ENCODE measurements at regions not wholly inside any gene's neighbourhood (a gene's known extent, or its start where the extent isn't known, plus 50 kb on each side); places are given as distances from the start of the nearest gene placed in this dataset.
"Not testable (repeated sequence)": the region's sequence is repeated elsewhere in the genome, so short reads cannot be mapped to it uniquely, and the experiment has no call there.

DNA sequence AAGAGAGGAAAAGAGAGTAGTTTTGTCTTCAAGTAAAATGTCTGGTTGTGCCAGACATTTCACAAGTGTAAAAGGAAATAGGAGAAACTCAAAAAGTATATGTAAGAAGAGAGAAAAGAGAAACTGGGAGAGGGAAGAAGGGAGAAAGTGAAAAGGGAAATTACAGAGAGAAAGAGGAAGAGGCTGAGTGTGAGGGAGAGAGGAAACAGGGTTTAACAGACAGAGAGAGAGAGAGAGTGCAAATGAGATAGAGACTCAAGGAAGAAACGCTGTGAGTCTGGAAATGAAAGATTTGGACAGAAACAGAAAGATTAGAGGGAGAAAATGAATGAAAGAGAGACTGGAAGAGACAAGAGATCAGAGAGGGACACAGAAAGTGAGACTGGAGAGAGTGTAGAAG lies 806.2 kb downstream of the PLA2G4A start:
- no peak for DNase-seq (ENCODE audit: low read depth)

DNA sequence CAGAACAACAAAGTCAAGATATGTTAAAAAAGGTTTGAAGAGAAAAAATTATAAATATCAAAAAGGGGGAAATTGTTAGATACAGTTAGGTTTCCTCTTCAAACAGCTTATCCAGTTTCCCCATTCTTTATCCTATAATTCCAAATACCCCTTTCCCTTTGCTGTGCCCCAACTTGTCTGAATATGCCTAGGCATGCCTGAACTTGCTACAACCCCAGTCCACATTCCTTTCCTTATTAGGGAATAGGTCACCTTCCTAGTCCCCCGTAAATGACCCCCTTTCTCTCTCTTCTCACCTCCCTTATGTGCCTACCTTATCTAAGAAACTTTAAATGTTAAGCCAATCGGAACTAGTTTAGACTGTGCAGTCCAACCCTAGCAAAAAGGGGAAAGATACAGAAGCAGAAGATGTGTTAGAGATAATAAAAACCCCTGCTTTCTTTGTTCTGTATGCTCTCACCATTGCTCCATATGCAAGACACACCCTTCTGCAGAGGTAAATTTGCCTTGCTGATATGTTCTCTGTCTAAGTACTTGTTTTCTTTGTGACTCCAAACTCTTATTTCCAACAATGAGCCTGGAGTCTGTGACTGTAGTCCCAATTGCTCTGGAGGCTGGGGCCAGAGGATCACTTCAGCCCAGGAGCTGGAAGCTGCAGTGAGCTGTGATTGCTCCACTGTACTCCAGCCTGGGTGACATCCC lies 810.1 kb downstream of the PLA2G4A start:
- no peak for DNase-seq (ENCODE audit: low read depth)

DNA sequence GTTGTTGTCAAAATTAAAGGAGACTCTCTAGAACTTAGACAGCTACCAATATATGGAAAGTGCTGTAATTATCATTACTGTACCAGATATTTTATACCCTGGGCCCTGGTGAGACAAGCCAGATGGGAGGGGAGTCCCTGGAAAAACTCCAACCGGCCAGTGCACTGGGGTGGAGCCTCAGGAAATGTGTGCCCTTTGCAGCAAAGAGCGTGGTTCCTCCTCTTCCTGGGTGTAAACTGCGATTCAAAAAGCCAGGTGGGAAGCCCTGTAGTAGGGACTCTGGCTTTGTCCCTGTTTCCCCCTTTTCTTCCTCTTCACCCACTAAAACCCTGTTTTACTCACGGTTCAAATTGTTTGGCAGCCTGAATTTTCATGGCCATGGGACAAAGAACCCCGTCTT lies 812.3 kb downstream of the PLA2G4A start:
- no peak for DNase-seq (ENCODE audit: low read depth)

DNA sequence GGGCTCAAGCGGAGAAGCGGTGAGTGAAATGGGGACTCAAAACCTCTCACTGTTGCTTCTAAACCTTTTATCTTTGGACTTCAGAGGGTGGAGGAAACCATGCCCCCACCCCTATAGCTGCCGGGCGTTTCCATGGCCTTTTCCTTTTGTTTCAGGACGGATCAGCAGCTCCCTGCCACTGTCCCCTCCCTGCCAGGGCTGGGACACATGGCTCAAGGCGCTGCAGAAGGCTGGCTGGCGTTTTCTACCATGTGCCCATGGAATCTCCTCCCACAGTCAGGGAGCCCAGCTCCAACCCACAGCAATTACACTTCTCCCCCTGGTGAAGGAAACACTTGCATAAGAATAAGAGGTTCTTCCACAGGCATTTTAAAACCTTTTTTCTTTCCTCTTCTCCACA lies 812.7 kb downstream of the PLA2G4A start:
- no peak for DNase-seq (ENCODE audit: low read depth)

DNA sequence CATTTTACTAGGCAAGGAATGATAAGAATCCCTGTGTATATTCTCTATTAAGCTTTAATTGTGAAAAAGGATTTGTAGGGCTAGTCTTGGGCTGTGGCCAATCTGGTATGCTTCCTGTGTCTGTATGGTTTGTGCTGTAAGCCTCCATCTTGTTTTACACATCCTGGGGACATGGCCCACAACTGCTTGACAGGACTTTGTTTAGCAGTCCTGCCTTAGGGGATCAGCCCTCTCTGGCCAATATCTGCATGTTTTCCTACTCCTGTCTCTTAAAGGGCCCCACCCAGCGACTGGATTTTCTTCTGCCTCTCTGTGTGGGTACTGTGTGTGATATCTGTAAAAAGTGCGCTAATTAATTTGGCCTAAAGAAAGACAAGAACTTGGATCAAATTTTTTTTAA lies 813.2 kb downstream of the PLA2G4A start:
- DNase-seq (ENCODE audit: low read depth) = peak; percentile 66

DNA sequence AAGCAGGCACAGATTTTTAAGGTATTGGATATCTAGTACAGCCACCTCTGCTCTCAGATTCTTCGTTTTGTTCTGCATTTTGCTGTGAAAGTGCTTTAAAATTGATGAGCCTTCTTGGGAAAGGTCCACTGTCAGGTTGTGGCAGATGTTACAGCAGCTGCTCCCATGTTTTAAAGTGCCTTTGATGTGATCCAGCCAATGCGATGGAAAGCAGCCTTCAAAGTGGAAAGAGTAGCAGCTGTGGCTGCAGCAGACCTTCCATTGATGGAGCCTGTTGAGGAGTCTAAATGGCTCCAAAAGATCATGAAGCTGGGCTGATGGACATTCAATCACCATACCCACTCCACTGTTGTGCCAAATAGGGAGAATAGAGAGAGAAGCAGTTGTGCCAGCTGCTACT lies 816.9 kb downstream of the PLA2G4A start:
- DNase-seq (ENCODE audit: low read depth) = no peak

DNA sequence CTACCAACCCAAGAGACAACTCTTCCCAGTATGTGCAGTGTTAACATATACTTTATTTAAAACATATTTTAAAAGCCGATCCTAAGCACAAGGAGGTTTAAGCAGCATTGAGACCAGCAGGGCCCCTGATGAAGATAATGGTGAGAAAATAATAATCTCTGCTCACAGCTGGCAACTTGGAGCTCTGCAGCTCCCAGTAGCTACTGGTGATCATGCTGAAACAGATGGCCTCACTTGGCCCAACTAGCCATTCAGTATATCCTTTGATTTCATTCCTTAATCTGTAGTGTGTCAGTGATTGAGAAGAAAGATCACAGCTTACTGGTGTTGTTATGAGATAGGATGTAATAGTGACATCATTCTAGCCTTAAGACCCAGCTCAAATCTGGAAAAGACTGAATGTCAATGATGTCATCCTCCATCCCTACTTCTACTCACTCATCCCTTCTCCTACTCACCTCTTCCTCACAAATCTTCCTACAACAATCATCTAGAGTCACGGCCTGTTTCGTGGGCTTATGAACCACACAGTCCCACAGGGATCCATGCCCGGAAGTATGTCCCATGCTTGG lies 817.9 kb downstream of the PLA2G4A start:
- DNase-seq (ENCODE audit: low read depth) = no peak

DNA sequence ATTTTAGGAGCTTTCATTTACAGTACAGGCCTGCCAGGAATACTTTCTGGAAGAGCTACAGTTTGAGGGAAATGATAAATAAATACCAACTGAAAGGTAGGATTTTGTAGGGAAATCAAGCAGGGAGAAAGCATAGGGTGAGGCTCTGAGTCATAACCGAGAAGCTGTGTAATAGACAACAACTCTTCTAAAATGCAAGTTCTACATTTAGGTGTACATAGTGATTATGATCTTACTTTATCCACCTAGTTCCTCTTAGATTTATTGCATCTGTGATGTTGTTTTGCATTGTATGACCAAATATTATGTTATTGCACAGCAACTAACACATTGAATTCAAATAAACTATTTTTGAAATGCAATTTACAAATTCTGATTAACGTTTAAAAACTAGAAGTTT lies 819.3 kb downstream of the PLA2G4A start:
- DNase-seq (ENCODE audit: low read depth) = no peak

DNA sequence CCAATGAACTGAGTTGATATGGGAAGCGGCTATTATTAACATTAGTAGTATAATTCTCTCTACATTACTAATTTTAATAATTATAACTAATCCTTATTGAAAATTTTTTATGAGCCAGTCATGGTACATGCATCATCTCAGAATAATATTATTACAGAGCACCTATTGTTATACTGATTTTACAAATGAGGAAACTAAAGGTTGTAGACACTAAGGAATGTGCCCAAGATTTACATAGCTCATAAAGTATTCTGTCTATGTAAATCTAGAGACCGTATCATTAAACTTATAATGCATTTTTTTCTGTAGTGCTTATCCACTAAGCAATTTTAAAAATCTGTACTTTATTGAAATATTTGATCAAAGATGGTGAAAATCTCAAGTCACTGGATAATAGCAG lies 825.9 kb downstream of the PLA2G4A start:
- no peak for DNase-seq (ENCODE audit: low read depth)

DNA sequence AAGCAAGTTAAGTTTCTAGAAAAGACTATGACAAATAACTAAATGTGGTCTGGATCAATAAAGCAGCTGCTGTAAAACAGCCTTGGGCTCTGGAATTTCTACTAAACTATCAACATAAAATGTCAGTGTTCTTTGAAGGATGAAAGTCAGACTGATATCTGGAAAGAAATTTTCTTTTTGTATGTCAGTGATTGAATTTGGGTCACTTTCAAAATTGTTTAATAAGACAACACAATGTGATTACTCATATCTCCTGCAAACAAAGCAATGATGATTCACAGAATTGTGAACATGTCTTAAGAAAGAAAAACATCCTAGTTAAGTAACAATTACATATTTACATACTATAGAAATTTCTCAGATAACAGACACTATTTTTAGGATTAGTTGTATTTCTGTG lies 826.4 kb downstream of the PLA2G4A start:
- DNase-seq (ENCODE audit: low read depth) = peak; percentile 62

DNA sequence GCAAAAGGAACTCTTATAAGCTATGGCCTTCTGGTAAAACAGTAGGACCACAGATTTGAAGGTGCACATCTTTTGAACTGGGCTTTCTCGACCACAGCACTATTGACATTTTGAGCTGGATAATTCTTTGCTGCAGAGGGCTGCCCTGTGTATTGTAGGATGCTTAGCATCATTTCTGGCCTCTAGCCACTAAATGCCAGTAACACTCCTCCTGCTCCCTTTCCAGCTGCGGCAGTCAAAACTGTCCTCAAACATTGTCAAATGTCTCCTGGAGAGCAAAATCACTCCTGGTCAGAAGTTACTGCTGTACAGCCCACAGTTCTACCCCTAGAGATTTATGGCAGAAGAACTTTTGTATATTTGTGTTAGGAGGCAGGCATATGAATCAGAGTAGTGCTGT lies 836.7 kb downstream of the PLA2G4A start:
- no peak for DNase-seq (ENCODE audit: low read depth)

DNA sequence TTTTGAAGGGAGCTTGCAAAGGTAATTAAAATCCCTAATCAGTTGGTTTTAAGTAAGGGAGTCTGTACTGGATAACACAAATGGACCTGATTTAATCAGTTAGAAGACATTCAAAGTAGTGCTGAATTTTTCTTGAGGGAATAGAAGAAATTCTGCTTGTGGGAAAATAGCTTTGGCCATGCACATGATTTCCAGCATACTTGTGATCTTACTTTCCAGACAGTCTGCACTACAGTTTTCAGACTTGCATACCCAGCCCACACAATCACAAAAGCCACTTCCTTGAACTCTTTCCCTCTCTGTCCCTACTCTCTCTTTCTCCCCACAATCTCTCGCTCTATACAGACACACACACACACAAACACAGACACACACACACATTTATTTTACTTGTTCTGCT lies 852.1 kb downstream of the PLA2G4A start:
- DNase-seq (ENCODE audit: low read depth) = peak; percentile 97

DNA sequence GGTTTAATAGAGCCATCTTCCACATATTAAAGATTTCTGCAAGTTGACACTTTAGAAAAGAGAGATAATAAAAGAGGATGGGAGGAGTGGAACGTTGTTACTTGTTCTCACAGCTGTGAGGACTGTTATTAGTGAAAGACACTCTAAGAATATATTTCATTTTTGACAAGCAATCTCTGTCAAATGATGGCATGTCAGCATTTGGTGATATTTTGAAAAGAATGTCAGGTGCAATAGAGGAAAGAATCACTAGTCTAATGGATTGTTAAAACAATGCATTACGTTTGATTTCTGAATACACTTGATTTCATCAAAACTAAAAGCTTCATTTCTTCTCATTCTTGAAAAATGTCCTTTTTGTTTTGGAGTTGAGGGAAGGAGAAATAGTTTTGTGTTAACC lies 853.4 kb downstream of the PLA2G4A start:
- no peak for DNase-seq (ENCODE audit: low read depth)

DNA sequence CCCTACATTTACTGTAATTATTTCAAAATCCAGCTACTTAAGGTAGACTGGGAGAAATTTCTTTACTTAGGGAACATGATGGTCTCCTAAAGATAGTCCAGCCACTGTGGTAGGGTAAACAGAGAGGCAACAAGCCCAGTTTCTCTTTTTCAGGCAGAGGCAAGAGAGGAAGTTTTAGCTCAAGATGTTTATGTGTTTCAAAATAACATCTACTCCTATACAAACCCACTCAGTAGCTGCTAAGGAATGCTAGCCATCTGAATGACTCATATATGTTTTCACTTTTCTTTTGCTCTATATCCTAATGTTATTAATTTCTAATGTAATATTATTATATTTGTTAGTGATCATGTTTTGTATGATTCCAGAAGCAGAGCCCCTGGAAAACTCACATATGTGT lies 856.6 kb downstream of the PLA2G4A start:
- peak; percentile 91 for DNase-seq (ENCODE audit: low read depth)

DNA sequence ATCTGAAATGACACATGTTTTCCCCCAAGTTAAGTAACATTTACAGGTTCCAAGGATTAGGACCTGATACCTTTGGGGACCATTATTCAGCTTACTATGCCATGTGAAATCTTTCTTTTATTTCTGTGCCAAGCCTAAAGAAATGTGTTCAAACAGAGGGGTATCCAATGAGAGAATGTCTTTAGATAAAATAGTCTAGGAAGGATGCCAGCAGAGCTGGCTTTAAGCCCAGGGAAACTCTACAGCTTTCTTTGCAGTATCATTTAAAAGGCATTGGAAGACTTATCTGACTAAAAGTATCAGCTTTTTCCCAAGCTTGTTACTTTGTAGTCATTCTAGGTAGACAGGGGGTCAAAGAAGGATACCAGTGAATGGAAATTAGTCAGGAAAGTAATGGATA lies 860.4 kb downstream of the PLA2G4A start:
- DNase-seq (ENCODE audit: low read depth) = peak; percentile 86

DNA sequence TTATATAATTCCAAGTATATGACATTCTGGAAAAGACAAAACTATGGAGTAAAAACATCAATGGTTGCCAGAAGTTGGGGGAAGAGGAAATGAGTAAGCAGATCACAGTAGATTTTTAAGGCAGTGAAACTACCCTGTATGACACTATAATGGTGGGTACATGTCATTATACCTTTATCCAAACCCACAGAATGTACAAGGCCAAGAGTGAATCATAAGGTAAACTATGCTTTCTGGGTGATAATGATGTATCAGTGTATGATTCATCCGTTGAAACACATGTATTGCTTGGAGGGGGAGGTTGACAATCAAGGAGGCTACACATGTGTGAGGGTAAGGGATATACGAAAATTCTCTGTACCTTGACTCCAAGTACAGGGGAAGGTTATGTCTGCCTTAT lies 862.7 kb downstream of the PLA2G4A start:
- peak; percentile 95 for DNase-seq (ENCODE audit: low read depth)

DNA sequence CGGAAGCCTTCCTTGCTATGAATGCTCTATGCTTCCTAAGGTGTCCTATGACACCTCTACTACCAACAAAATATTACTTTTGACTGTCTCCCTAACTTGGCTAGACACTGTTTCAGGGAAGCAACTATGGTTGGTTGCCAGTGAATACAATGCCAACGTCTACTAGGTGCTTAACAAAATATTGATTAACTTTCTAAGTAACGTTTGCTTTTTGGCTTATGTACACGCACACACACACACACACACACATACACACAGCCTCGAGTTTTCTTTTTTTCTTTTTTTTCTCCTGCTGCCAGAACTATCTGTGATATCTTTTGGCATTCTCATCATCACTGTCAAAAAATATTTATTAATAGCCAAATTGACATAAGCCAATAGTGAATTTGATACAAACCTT lies 864.0 kb downstream of the PLA2G4A start:
- no peak for DNase-seq (ENCODE audit: low read depth)

DNA sequence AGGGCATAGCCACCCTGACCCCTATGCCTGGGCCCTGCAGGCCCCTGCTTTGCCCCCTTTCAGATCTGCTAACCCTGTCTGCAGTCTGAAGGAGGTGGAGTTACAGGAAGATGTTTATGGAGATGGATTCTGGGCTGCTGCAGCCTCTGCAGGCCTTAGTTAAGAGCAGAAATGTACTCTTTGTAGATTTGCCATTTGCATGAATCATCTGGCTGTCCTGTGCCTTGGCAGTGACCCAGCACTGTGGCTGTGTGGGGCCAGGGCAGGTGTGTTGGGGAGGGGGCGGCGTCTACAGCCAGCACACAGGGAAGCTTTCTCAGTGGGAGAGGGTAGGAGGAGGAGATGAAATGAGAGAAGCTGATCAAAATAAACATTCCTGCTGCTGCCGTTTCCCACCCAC lies 867.3 kb downstream of the PLA2G4A start:
- DNase-seq (ENCODE audit: low read depth) = peak; percentile 55

DNA sequence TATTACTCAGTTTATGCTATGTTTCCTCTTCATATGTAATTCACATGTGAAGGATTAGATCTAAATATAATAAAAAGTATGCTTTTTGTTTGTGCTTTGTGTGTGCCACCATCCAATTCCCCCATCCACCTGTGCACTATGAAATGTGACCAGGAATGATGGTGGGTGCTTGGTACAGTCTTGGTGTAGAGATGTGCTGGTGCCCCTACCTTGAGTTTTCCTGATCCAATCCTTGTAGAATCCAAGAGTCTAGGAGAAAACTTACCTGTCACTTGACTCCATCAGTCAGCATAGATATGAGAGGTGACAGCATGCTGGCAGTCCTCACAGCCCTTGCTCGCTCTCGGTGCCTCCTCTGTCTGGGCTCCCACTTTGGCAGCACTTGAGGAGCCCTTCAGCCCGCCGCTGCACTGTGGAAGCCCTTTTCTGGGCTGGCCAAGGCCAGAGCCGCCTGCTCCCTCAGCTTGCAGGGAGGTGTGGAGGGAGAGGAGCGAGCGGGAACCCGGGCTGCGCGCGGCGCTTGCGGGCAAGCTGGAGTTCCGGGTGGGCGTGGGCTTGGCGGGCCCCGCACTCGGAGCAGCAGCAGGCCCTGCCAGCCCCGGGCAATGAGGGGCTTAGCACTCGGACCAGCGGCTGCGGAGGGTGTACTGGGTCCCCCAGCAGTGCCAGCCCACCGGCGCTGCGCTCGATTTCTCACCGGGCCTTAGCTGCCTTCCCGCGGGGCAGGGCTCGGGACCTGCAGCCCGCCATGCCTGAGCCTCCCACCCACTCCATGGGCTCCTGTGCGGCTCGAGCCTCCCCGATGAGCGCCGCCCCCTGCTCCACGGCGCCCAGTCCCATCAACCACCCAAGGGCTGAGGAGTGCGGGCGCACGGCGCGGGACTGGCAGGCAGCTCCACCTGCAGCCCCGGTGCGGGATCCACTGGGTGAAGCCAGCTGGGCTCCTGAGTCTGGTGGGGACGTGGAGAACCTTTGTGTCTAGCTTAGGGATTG lies 874.7 kb downstream of the PLA2G4A start:
- DNase-seq (ENCODE audit: low read depth) = not testable (repeated sequence)

DNA sequence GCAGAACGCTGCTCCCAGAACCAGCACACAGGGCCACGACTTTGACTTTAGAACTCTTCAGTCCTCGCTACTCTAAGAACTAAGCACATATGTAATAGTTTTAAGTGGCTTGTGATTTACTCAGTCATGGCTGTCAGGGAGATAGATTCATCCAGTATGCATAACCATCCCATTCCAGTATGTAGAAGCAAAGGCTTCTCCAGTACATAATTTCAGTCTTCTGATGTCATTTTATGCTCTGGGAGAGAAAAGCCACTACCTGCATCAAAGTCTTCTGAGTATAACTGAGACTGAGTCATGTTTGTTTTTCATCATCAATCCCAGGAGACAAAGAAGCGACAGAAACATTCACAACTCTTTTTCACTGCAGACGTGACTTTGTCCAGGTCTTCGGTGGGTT lies 885.7 kb downstream of the PLA2G4A start:
- no peak for DNase-seq (ENCODE audit: low read depth)

DNA sequence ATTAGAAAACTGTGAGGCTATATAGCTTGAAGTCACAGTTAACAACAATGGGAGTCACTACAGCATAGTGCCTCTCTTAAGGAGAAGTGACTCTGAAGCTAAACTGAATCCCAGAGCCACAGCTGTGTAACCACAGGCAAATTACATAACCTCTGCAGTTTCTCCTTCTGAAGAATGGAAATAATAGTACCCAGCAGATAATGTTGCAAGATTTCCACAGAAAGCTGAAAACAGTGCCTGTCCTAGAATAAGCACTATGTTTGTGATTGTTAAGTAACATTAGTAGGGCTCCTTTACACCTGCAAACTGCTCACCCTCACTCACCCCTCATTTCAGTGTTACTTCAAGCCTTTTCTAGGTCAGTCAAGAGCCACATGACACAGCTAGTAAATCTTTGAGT lies 886.7 kb downstream of the PLA2G4A start:
- DNase-seq (ENCODE audit: low read depth) = no peak

DNA sequence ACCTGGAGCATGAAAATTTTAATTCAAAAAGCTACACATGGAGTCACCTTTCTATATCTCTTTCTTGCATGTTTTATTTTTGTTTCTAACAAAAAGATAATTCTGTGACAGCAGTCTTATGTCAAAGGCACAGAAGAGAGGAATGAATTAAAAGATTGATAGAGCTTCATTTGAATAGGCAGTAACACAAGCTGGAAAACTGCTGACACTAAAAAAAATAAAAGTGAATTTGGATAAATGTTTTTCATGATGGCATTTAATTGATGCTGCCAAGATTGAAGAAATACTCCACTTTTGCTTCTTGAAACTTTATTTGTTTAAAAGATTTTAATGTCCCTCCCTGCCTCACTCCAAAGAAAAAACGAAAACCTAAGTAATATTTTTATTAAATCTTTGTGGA lies 887.4 kb downstream of the PLA2G4A start:
- no peak for DNase-seq (ENCODE audit: low read depth)

DNA sequence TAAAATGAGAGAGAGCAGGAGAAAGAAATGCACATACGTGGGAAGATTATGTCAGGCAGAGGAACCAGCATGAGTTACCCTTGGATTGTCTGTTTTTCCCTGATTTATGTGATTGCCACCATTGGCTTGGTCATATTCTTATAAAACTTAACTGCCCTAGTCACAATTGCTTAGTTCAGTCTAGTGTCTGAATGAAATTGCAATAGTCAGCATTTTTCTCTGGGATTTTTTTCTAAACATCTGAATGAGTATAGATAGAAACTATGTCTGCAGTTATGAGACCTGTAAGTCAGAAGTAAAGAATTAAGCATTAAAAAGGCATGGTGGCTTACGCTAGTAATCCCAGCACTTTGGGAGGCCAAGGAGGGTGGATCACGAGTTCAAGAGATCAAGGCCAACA lies 889.8 kb downstream of the PLA2G4A start:
- DNase-seq (ENCODE audit: low read depth) = no peak

Measured in iris pigment epithelial cell (primary cell).